GM23338 (cell line): ENCODE measurements at regions not wholly inside any gene's neighbourhood (a gene's known extent, or its start where the extent isn't known, plus 50 kb on each side); places are given as distances from the start of the nearest gene placed in this dataset.

Experiments
- ATAC-seq: fragments of 200-7000 bp; cut with Tn5 transposase; 3 replicates; pipeline ENCODE4 v1.9.1; 2020
- DNase-seq: peaks from one replicate; pipeline ENCODE4 v3.0.0-alpha.2; 2015; ENCODE audit warnings: low spot score
- H2AFZ ChIP-seq: fragments of 200-600 bp; sonication (generic); 2 replicates; pipeline ENCODE4 v1.8.0; 2016; ENCODE audit warnings: antibody characterized with exemption, mild to moderate bottlenecking, moderate library complexity
- H3F3A ChIP-seq: fragments of 200-600 bp; sonication (generic); replicated peaks from 2 replicates; pipeline ENCODE4 v1.8.0; 2017; ENCODE audit warnings: antibody characterized with exemption, mixed run types, low read depth
- H3K27ac ChIP-seq: fragments of 200-600 bp; sonication (generic); 2 replicates; pipeline ENCODE4 v1.6.1; 2016; ENCODE audit warnings: low read depth
- H3K27me3 ChIP-seq: fragments of 200-600 bp; sonication (generic); 2 replicates; pipeline ENCODE4 v1.8.0; 2016; ENCODE audit warnings: mild to moderate bottlenecking, mixed run types, moderate library complexity; ENCODE audit not compliant: insufficient read depth
- H3K36me3 ChIP-seq: fragments of 200-600 bp; sonication (generic); 2 replicates; pipeline ENCODE4 v1.8.0; 2016; ENCODE audit warnings: mild to moderate bottlenecking; ENCODE audit not compliant: insufficient read depth
- H3K4me1 ChIP-seq: fragments of 200-600 bp; sonication (generic); 2 replicates; pipeline ENCODE4 v1.8.0; 2016; ENCODE audit warnings: mild to moderate bottlenecking, moderate library complexity; ENCODE audit not compliant: insufficient read depth
- H3K4me2 ChIP-seq: fragments of 200-600 bp; sonication (generic); 2 replicates; pipeline ENCODE4 v1.7.1; 2017; ENCODE audit warnings: mixed run types
- H3K4me3 ChIP-seq: fragments of 200-600 bp; sonication (generic); 2 replicates; pipeline ENCODE4 v1.6.1; 2016; ENCODE audit warnings: mixed run types
- H3K79me2 ChIP-seq: fragments of 200-600 bp; sonication (generic); replicated peaks from 2 replicates; pipeline ENCODE4 v1.8.0; 2017; ENCODE audit warnings: mild to moderate bottlenecking; ENCODE audit not compliant: insufficient read depth
- H3K9me2 ChIP-seq: fragments of 200-600 bp; sonication (generic); 2 replicates; pipeline ENCODE4 v1.8.0; 2017; ENCODE audit not compliant: insufficient read depth
- H4K20me1 ChIP-seq: fragments of 200-600 bp; sonication (generic); replicated peaks from 2 replicates; pipeline ENCODE4 v1.8.0; 2017; ENCODE audit warnings: mild to moderate bottlenecking; ENCODE audit not compliant: insufficient read depth
- H3K27ac Mint-ChIP-seq: 2 replicates; pipeline ENCODE4 v1.8.0; 2020; ENCODE audit warnings: inconsistent platforms, mild to moderate bottlenecking, moderate library complexity, mixed read lengths
- H3K27me3 Mint-ChIP-seq: 3 replicates; pipeline ENCODE4 v1.8.0; 2022; ENCODE audit warnings: low read depth, mild to moderate bottlenecking, moderate library complexity, mixed read lengths, inconsistent platforms; ENCODE audit not compliant: insufficient read depth, poor library complexity
- H3K36me3 Mint-ChIP-seq: 3 replicates; pipeline ENCODE4 v1.8.0; 2021; ENCODE audit warnings: low read depth, mild to moderate bottlenecking, inconsistent platforms, moderate library complexity, mixed read lengths
- H3K4me1 Mint-ChIP-seq: 3 replicates; pipeline ENCODE4 v1.8.0; 2020; ENCODE audit warnings: mild to moderate bottlenecking, inconsistent platforms, mixed read lengths
- H3K4me3 Mint-ChIP-seq: 3 replicates; pipeline ENCODE4 v1.8.0; 2021; ENCODE audit warnings: moderate library complexity, mild to moderate bottlenecking, inconsistent platforms, mixed read lengths
- H3K9me3 Mint-ChIP-seq: 3 replicates; pipeline ENCODE4 v1.8.0; 2020; ENCODE audit warnings: moderate library complexity, mild to moderate bottlenecking, inconsistent platforms, mixed read lengths
- CREB1 ChIP-seq: fragments of 250-450 bp; sonication (Bioruptor Pico); IDR thresholded peaks from 2 replicates; pipeline ENCODE4 v1.5.0; 2020; ENCODE audit warnings: low read depth, mild to moderate bottlenecking, moderate library complexity
- CTCF ChIP-seq, 2 experiments: fragments of 200-600 bp in 1 of 2; sonication (generic) in 1 of 2; conservative IDR thresholded peaks; 2 replicates each; pipeline versions ENCODE4 v1.5.1 to v1.6.1; 2016 to 2017; ENCODE audit warnings: antibody characterized with exemption in 2 of 2, low read depth in 2 of 2, mild to moderate bottlenecking in 2 of 2, moderate library complexity in 1 of 2
- ETS1 ChIP-seq: IDR thresholded peaks from 2 replicates; pipeline ENCODE4 v1.6.1; 2016; ENCODE audit warnings: antibody characterized with exemption
- EZH2 ChIP-seq: fragments of 200-600 bp; sonication (generic); IDR thresholded peaks from one replicate; pipeline ENCODE4 v1.8.0; 2017; ENCODE audit warnings: antibody characterized with exemption, mild to moderate bottlenecking, low read depth; ENCODE audit not compliant: unreplicated experiment
- EZH2phosphoT487 ChIP-seq: fragments of 200-600 bp; sonication (generic); IDR thresholded peaks from one replicate; pipeline ENCODE4 v1.8.1; 2018; ENCODE audit warnings: antibody characterized with exemption; ENCODE audit not compliant: unreplicated experiment
- JUNB ChIP-seq: IDR thresholded peaks from one replicate; pipeline ENCODE4 v1.6.1; 2016; ENCODE audit warnings: antibody characterized with exemption; ENCODE audit not compliant: unreplicated experiment
- REST ChIP-seq: IDR thresholded peaks from one replicate; pipeline ENCODE4 v1.6.1; 2018; ENCODE audit warnings: antibody characterized with exemption; ENCODE audit not compliant: unreplicated experiment
- STAT1 ChIP-seq: IDR thresholded peaks from one replicate; pipeline ENCODE4 v1.6.1; 2016; ENCODE audit warnings: antibody characterized with exemption; ENCODE audit not compliant: unreplicated experiment
- ZNF331 ChIP-seq: fragments of 250-450 bp; sonication (Bioruptor Pico); IDR thresholded peaks from 2 replicates; pipeline ENCODE4 v1.5.0; 2020; ENCODE audit warnings: low read depth, mild to moderate bottlenecking, moderate library complexity
- ZNF462 ChIP-seq: fragments of 250-450 bp; sonication (Bioruptor Pico); IDR thresholded peaks from 2 replicates; pipeline ENCODE4 v1.5.0; 2020; ENCODE audit warnings: mild to moderate bottlenecking, moderate library complexity

- Histone ChIP-seq H3K27ac (no peak overlapping the region), H3K36me3 (no peaks in the 10 kb centered on the region), H3K4me1 (no peaks in the 10 kb centered on the region), H3F3A (no peaks in the 10 kb centered on the region), H3K27me3 (peaks cover 37% of the 10 kb centered on the region), H3K4me3 (no peak overlapping the region), H4K20me1 (peaks cover 6% of the 10 kb centered on the region), H3K4me2 (no peak overlapping the region), H2AFZ (no peak overlapping the region), H3K9me2 (no peaks in the 10 kb centered on the region), H3K79me2 (no peaks in the 10 kb centered on the region)
- Mint-ChIP-seq H3K27me3 (peaks cover 29% of the 10 kb centered on the region), H3K4me3 (no peak overlapping the region), H3K27ac (no peak overlapping the region), H3K4me1 (no peaks in the 10 kb centered on the region), H3K36me3 (no peaks in the 10 kb centered on the region), H3K9me3 (no peaks in the 10 kb centered on the region)
- no peak for DNase-seq
- no peak for TF ChIP-seq ETS1
- ATAC-seq = no peak
Observed at GRCh38 chr18:22355069-22355468, 62.6 kb downstream of the CTAGE1 start.

GRCh38 chr18:22349966-22350365, 67.7 kb downstream of the CTAGE1 start:
- Histone ChIP-seq H3K4me1 (peaks cover 22% of the 10 kb centered on the region), H3K79me2 (no peaks in the 10 kb centered on the region), H3K27ac (no peak overlapping the region), H3K4me2 (no peak overlapping the region), H3K27me3 (peaks cover 86% of the 10 kb centered on the region), H4K20me1 (peaks cover 26% of the 10 kb centered on the region), H2AFZ (no peak overlapping the region), H3K4me3 (no peak overlapping the region), H3F3A (peaks cover 7% of the 10 kb centered on the region), H3K9me2 (no peaks in the 10 kb centered on the region), H3K36me3 (no peaks in the 10 kb centered on the region)
- H3K27ac Mint-ChIP-seq = no peak overlapping the region
- H3K36me3 Mint-ChIP-seq = no peaks in the 10 kb centered on the region
- ATAC-seq (no peak), DNase-seq (no peak)
- H3K27me3 Mint-ChIP-seq = peaks cover 71% of the 10 kb centered on the region
- peaks cover 36% of the 10 kb centered on the region for H3K4me1 Mint-ChIP-seq
- peak overlapping the region; percentile 79; the same call in 2 of the 3 replicates for H3K4me3 Mint-ChIP-seq
- H3K9me3 Mint-ChIP-seq = no peaks in the 10 kb centered on the region
- TF ChIP-seq ZNF462 (CRISPR knock-in tag) (no peak), EZH2 (no peak), REST (no peak), ZNF331 (no peak), EZH2phosphoT487 (no peak), JUNB (no peak), CTCF (conservative IDR thresholded peaks at IDR 0.05; ENCODE audit: low read depth in 2 of 2) (no peak), CREB1 (CRISPR knock-in tag) (no peak), STAT1 (no peak)
